ENCODE measurements at regions not wholly inside any gene's neighbourhood (a gene's known extent, or its start where the extent isn't known, plus 50 kb on each side); places are given as distances from the start of the nearest gene placed in this dataset.

- Mint-ChIP-seq H3K9me3 (no peaks in the 10 kb centered on the region), H3K4me3 (no peak overlapping the region), H3K27ac (no peak overlapping the region), H3K4me1 (ENCODE audit: unreplicated experiment) (peaks cover 5% of the 10 kb centered on the region), H3K27me3 (peaks cover 4% of the 10 kb centered on the region), H3K36me3 (no peaks in the 10 kb centered on the region)
- TF ChIP-seq, protein P1, sequence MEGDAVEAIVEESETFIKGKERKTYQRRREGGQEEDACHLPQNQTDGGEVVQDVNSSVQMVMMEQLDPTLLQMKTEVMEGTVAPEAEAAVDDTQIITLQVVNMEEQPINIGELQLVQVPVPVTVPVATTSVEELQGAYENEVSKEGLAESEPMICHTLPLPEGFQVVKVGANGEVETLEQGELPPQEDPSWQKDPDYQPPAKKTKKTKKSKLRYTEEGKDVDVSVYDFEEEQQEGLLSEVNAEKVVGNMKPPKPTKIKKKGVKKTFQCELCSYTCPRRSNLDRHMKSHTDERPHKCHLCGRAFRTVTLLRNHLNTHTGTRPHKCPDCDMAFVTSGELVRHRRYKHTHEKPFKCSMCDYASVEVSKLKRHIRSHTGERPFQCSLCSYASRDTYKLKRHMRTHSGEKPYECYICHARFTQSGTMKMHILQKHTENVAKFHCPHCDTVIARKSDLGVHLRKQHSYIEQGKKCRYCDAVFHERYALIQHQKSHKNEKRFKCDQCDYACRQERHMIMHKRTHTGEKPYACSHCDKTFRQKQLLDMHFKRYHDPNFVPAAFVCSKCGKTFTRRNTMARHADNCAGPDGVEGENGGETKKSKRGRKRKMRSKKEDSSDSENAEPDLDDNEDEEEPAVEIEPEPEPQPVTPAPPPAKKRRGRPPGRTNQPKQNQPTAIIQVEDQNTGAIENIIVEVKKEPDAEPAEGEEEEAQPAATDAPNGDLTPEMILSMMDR (conservative IDR thresholded peaks at IDR 0.05): no peak
- DNase-seq (ENCODE audit: extremely low spot score, unreplicated experiment): no peak
These were observed 111.0 kb upstream of the TNRC6C start for GRCh38 chr17:77847221-77848085.

DNA sequence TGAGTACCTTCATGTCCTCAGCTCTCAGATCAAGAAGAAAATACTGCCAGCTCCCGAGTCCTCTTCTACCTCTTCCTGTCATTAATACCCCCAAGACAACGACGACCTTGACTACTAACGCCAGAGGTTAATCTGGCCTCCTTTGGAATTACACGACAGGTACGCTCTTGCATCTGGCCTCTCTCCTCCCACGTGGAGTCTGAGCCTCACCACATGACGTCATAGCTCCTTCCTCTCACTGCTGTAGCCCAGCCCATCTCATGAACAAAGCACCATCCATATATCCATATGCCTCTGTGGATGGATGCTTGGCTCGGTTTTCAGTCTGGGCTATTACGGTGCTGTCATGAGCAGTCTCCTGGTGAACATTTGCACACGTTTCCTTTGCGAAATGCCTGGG, 110.2 kb upstream of the TNRC6C start:
- H3K4me3 Mint-ChIP-seq: no peak overlapping the region
- H3K36me3 Mint-ChIP-seq: no peaks in the 10 kb centered on the region

GRCh38 chr17:77849239-77849638, 109.3 kb upstream of the TNRC6C start:
- TF ChIP-seq, protein P1 (conservative IDR thresholded peaks at IDR 0.05): no peak
- no peaks in the 10 kb centered on the region for H3K9me3 Mint-ChIP-seq
- no peaks in the 10 kb centered on the region for H3K36me3 Mint-ChIP-seq
- no peaks in the 10 kb centered on the region for H3K4me1 Mint-ChIP-seq (ENCODE audit: unreplicated experiment)
- no peak for DNase-seq (ENCODE audit: extremely low spot score, unreplicated experiment)
- no peak overlapping the region for H3K4me3 Mint-ChIP-seq
- no peaks in the 10 kb centered on the region for H3K27me3 Mint-ChIP-seq
- no peak overlapping the region for H3K27ac Mint-ChIP-seq

More for the DNA sequence above, 110.2 kb upstream of the TNRC6C start:
- TF ChIP-seq, protein P1 (conservative IDR thresholded peaks at IDR 0.05): no peak
- H3K27me3 Mint-ChIP-seq: no peaks in the 10 kb centered on the region
- H3K9me3 Mint-ChIP-seq: no peaks in the 10 kb centered on the region
- no peak overlapping the region for H3K27ac Mint-ChIP-seq
- no peaks in the 10 kb centered on the region for H3K4me1 Mint-ChIP-seq (ENCODE audit: unreplicated experiment)
- DNase-seq (ENCODE audit: extremely low spot score, unreplicated experiment): no peak

DNA sequence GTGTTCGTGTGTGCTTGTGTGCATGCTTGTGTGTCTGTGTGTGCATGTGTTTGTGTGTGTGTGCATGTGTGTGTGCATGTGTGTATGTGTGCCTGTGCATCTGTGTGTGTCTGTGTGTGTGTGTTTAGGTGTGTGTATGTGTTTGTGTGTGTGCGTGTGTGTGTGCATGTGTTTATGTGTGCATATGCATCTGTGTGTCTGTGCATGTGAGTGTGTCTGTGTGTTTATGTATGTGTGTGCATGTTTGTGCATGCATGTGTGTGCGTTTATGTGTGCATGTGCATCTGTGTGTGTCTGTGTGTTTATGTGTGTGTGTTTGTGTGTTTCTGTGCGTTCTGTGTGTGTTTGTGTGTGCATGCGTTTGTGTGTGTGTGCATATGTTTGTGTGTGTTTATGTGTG, 106.6 kb upstream of the TNRC6C start:
- DNase-seq (ENCODE audit: extremely low spot score, unreplicated experiment): no peak
- no peaks in the 10 kb centered on the region for H3K36me3 Mint-ChIP-seq
- H3K4me1 Mint-ChIP-seq (ENCODE audit: unreplicated experiment): no peaks in the 10 kb centered on the region
- H3K27me3 Mint-ChIP-seq: no peaks in the 10 kb centered on the region
- TF ChIP-seq, protein P1 (conservative IDR thresholded peaks at IDR 0.05): no peak
- H3K4me3 Mint-ChIP-seq: no peak overlapping the region
- no peaks in the 10 kb centered on the region for H3K9me3 Mint-ChIP-seq
- H3K27ac Mint-ChIP-seq: no peak overlapping the region

GRCh38 chr17:77852731-77853130, 105.8 kb upstream of the TNRC6C start:
- H3K9me3 Mint-ChIP-seq: no peaks in the 10 kb centered on the region
- TF ChIP-seq, protein P1 (conservative IDR thresholded peaks at IDR 0.05): no peak
- no peak overlapping the region for H3K4me3 Mint-ChIP-seq
- DNase-seq (ENCODE audit: extremely low spot score, unreplicated experiment): no peak
- H3K27ac Mint-ChIP-seq: no peak overlapping the region
- no peaks in the 10 kb centered on the region for H3K36me3 Mint-ChIP-seq
- no peaks in the 10 kb centered on the region for H3K4me1 Mint-ChIP-seq (ENCODE audit: unreplicated experiment)
- H3K27me3 Mint-ChIP-seq: no peaks in the 10 kb centered on the region
